Right atrium auricular region (tissue), 2 donors: ENCODE measurements at regions not wholly inside any gene's neighbourhood (a gene's known extent, or its start where the extent isn't known, plus 50 kb on each side); places are given as distances from the start of the nearest gene placed in this dataset.

Experiments used
- DNase-seq: peaks from one replicate; pipeline ENCODE4 v3.0.0-alpha.2; 2019; ENCODE audit warnings: low spot score
- H3K27ac ChIP-seq, 2 donors: fragments of 200-600 bp; sonication (generic); 1 replicate in 1 of 2; 2 replicates in 1 of 2; pipeline ENCODE4 v1.5.1; 2016 to 2019
- H3K27me3 ChIP-seq, 2 donors: fragments of 200-600 bp; sonication (generic); one replicate each; pipeline versions ENCODE4 v1.5.1 to v1.6.0; 2017 to 2019
- H3K36me3 ChIP-seq: fragments of 200-600 bp; sonication (generic); one replicate; pipeline ENCODE4 v1.5.1; 2016
- H3K4me1 ChIP-seq, 2 donors: fragments of 200-600 bp; sonication (generic); one replicate each; pipeline versions ENCODE4 v1.5.1 to v1.6.0; 2017 to 2019
- H3K4me3 ChIP-seq, 2 donors: fragments of 200-600 bp; sonication (generic); 1 replicate in 1 of 2; 2 replicates in 1 of 2; pipeline ENCODE4 v1.5.1; 2017 to 2019; ENCODE audit warnings: mild to moderate bottlenecking in 1 of 2, moderate library complexity in 1 of 2
- H3K9me3 ChIP-seq, 2 donors: fragments of 200-600 bp; sonication (generic); one replicate each; pipeline ENCODE4 v1.5.1; 2019
- CTCF ChIP-seq, 2 donors: fragments of 200-600 bp; sonication (generic); IDR thresholded peaks; one replicate each; pipeline ENCODE4 v1.5.1; 2019; ENCODE audit warnings: antibody characterized with exemption in 2 of 2

GRCh38 chr1:82230667-82231066, 429.9 kb downstream of the ADGRL2 start:
- no peak for DNase-seq
- H3K4me1 ChIP-seq: peaks cover 0 to 22% of the 10 kb centered on the region in 2 donors
- no peaks in the 10 kb centered on the region for H3K36me3 ChIP-seq
- peaks cover 0 to 8% of the 10 kb centered on the region in 2 donors for H3K9me3 ChIP-seq
- no peak overlapping the region for H3K27ac ChIP-seq
- no peak overlapping the region for H3K4me3 ChIP-seq
- H3K27me3 ChIP-seq: no peaks in the 10 kb centered on the region
- no peak for TF ChIP-seq CTCF (IDR thresholded peaks at IDR 0.05)

- Histone ChIP-seq H3K27ac (no peak overlapping the region), H3K4me1 (peaks cover 0 to 30% of the 10 kb centered on the region in 2 donors), H3K27me3 (no peaks in the 10 kb centered on the region), H3K9me3 (no peaks in the 10 kb centered on the region), H3K36me3 (no peaks in the 10 kb centered on the region), H3K4me3 (no peak overlapping the region)
- no peak for DNase-seq
- no peak for TF ChIP-seq CTCF (IDR thresholded peaks at IDR 0.05)
Measured at GRCh38 chr1:82227306-82228095, 426.8 kb downstream of the ADGRL2 start.

GRCh38 chr1:82226186-82226505, 425.4 kb downstream of the ADGRL2 start:
- H3K27ac ChIP-seq: no peak overlapping the region
- H3K4me3 ChIP-seq: no peak overlapping the region

GRCh38 chr1:82225421-82226185, 424.9 kb downstream of the ADGRL2 start:
- Histone ChIP-seq H3K4me1 (peaks cover 0 to 30% of the 10 kb centered on the region in 2 donors), H3K36me3 (no peaks in the 10 kb centered on the region), H3K4me3 (no peak overlapping the region), H3K27me3 (no peaks in the 10 kb centered on the region), H3K9me3 (no peaks in the 10 kb centered on the region), H3K27ac (peak overlapping the region in 1 of 2 donors; percentile 10)
- no peak for DNase-seq
- no peak for TF ChIP-seq CTCF (IDR thresholded peaks at IDR 0.05)

More at GRCh38 chr1:82226186-82226505, 425.4 kb downstream of the ADGRL2 start:
- H3K4me1 ChIP-seq: peaks cover 0 to 30% of the 10 kb centered on the region in 2 donors
- H3K36me3 ChIP-seq: no peaks in the 10 kb centered on the region
- no peak for TF ChIP-seq CTCF (IDR thresholded peaks at IDR 0.05)
- no peak for DNase-seq
- H3K27me3 ChIP-seq: no peaks in the 10 kb centered on the region
- H3K9me3 ChIP-seq: no peaks in the 10 kb centered on the region

GRCh38 chr1:82223091-82223490, 422.4 kb downstream of the ADGRL2 start:
- H3K4me1 ChIP-seq: peaks cover 0 to 28% of the 10 kb centered on the region in 2 donors
- no peaks in the 10 kb centered on the region for H3K27me3 ChIP-seq
- no peak overlapping the region for H3K4me3 ChIP-seq
- no peaks in the 10 kb centered on the region for H3K9me3 ChIP-seq
- no peaks in the 10 kb centered on the region for H3K36me3 ChIP-seq
- no peak overlapping the region for H3K27ac ChIP-seq
- DNase-seq: no peak
- no peak for TF ChIP-seq CTCF (IDR thresholded peaks at IDR 0.05)
